DMS153 (cell line): ENCODE measurements at regions not wholly inside any gene's neighbourhood (a gene's known extent, or its start where the extent isn't known, plus 50 kb on each side); places are given as distances from the start of the nearest gene placed in this dataset.
"Not testable (repeated sequence)": the region's sequence is repeated elsewhere in the genome, so short reads cannot be mapped to it uniquely, and the experiment has no call there.

ENCODE experiments used
- DNase-seq: peaks from one replicate; lab custom pipeline; 2025; lab: John Stamatoyannopoulos, UW

DNA sequence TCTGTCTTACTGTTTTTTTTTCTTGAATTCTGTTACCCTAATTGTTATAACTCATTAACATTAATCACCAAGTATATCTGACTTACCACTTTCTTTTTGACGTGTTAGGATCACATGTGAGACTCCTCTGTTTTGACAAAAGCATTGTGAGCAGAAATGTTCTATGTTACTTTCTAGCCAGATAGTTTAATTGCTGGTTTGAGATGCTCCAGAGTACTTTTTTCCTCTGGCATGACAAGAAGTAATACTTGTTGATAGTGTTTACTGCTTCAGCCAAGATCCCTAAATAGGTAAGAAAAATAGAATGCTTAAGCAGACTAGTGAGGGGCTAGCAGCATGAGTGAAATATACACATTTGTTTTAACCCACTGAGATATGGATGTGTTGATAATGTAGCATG is 303.9 kb upstream of the PABPC4L start:
- no peak for DNase-seq

DNA sequence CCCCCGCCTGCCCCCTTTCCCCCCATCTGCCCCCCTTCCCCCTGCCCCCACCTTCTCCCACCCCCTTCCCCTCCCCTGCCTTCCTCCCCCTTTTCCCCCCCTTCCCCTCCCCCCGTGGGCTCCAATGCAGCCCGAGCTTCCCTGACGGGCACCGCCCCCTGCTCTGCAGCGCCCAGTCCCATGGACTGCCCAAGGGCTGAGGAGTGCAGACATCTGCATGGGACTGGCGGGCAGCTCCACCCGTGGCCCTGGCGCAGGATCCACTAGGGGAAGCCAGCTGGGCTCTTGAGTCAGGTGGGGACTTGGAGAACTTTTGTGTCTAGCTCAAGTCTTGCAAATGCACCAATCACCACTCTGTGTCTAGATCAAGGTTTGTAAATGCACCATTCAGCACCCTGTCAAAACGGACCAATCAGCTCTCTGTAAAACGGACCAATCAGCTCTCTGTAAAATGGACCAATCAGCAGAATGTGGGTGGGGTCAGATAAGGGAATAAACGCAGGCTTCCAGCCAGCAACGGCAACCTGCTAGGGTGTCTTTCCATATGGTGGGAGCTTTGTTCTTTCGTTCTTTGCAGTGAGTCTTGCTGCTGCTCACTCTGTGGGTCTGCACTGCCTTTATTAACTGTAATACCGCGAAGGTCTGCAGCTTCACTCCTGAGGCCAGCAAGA is 300.5 kb upstream of the PABPC4L start:
- no peak for DNase-seq

DNA sequence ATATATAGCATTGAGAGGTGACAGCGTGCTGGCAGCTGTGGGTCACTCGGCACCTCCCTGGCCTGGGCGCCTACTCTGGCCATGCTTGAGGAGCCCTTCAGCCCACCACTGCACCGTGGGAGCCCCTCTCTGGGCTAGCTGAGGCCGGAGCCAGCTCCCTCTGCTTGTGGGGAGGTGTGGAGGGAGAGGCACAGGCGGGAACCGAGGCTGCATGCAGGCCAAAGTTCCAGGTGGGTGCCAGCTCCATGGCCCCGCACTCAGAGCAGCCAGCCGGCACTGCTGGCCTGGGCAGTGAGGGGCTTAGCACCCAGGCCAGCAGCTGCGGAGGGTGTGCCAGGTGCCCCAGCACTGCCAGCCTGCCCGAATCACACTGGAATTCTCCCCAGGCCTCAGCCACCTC is 299.9 kb upstream of the PABPC4L start:
- DNase-seq = not testable (repeated sequence)

DNA sequence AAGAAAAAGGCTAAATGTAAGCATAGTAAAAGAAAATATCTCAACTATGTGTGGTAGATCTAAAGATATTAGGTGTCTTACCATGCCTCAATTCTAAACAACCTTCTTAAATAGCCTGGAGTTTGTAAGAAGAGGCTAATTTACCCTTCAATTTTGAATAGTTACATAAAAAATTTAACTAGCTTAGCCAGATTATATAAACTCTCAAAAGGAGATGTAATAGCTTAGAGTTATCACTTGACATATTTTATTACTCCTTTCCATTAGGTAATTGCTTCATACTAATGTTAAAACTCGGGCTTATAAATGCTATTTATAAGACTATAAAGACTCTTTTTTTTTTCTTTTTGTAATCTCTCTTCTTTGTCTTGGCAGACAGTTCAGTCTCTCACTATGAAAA is 297.5 kb upstream of the PABPC4L start:
- DNase-seq = no peak

DNA sequence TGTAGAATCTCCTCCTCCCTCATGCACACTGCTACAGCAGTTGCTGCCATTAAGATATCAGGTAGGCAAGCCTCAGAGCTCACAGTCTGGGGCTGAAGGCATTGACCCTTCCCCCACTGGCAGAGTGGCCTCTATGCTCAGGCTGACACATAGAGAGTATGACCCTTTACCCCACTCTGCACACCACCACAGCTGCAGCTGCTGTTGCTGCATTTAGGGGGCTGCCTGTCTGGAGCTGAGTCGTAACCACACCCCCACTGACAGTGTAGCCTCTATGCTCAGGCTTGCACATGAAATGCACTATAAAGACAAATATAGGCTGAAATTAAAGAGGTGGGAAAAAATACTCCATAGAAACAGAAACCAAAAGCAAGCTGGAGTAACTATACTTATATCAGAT is 289.3 kb upstream of the PABPC4L start:
- DNase-seq = no peak

DNA sequence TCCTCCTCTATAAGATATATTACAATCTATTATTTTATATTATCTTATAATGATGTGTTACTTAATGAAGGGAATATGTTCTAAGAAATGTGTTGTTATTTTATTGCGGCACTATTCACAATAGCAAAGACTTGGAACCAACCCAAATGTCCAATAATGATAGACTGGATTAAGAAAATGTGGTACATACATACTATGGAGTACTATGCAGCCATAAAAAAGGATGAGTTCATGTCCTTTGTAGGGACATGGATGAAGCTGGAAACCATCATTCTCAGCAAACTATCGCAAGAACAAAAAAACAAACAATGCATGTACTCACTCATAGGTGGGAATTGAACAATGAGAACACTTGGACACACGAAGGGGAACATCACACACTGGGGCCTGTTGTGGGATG is 281.9 kb upstream of the PABPC4L start:
- DNase-seq = not testable (repeated sequence)

DNA sequence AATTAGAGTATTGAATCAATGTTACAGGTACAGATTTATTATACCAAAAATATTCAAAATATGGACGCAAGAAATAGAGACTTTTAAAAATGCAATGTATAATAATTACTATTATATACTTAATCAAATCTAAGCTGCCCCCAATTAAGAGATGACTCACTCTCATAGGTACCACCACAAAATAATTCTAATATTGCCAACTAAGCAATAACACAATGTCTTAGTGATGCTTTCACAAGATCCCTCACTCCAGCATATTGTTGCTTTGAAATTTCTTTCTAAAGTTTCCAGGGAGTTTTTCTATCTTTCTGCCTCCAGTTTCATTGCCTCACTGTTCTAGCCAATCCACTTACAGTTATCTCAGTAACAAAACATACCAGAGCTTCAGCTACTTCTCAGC is 270.0 kb upstream of the PABPC4L start:
- DNase-seq = no peak

DNA sequence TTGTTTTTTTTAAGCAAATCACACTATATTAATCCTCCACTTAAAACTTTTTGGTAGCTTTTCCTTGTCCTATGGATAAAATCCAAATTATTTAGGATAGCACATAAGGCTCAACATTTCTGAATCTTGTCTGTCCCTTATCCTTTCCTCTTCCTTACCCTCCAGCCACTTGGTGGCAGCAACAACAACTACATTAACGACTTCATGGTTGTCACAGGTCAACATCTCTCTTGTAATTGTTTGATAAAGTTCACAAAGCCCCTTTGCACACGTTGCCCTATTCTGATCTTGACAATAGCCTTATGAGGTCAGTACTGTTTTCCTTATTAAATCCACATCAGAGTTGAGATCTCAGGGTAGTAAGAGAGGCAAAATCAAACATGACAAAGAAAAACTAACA is 269.0 kb upstream of the PABPC4L start:
- no peak for DNase-seq

- DNase-seq = no peak
These were observed 263.8 kb upstream of the PABPC4L start for GRCh38 chr4:134465417-134465816.

DNA sequence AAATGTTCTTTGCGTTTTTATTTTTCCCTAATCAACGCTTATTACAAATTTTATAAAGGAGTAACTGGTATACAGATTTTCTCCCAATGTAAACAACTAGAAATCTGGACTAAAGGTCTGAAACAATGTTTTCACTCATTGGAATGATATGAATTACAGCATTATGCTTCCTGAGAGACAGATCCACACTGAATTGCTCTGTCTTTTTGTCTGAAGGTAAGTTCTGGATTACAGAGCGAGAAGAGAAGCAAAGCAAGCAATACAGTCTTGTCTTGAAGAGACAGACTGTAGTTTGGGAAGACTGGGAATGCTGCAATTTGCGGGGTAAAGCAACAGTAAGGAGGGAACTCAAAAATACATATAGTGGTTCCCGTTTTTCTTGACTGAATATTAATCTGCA is 262.2 kb upstream of the PABPC4L start:
- no peak for DNase-seq

GRCh38 chr4:134426821-134427220 is 225.2 kb upstream of the PABPC4L start:
- no peak for DNase-seq

DNA sequence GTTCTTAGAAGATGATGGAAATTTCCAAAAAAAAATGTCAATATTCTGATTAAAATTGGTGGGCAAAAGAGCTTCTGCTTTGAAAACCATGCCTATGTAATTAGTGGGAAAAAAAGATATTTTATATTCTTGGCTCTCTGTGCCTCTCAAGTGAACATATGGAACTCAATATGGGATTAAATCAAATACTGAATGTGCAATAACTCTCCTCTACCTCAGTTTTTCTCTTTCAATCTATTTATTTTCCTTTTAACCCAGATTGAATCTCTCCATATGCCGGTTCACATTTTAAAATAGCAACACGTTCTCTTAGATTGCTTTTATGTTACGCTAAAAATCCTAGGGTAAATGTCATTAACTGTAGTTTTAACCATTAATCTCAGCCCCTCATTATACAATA is 224.2 kb upstream of the PABPC4L start:
- no peak for DNase-seq

DNA sequence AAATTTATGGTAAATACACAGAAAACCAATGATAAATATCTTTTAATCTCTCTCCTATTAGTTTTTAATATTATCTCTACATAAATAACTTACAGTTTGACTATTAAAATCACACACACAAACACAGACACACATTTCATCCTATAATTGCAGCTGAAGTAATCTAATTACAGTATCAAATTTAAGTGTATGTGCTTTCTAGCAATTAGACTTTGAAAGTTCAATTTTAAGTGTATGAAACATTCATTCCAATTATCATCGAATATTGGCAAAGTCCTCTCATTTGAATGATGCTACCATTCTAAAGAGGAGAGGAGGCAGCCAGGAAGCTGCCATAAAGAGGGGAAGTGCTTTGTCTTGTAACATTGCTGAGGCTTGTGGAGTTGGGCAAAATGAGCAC is 221.2 kb upstream of the PABPC4L start:
- DNase-seq = no peak

DNA sequence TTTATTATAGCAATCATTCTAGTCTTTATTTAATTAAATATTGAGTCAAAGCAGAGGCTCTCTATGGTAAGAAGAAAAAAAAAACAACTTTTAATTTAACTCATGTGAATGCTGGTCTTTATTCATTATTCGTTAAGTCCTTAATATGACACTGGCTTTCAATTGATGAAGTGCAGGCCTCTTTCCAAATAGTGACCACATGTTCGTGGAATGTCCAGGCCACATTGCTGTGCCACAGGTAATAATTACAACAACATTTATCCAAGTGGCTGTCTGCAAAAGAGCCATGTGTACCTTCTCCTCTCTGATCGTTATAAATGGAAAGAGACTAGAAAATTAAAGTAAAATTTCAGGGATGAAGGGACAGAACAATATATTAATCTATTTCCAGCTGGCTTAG is 220.1 kb upstream of the PABPC4L start:
- DNase-seq = no peak

- no peak for DNase-seq
These were observed 207.3 kb upstream of the PABPC4L start for GRCh38 chr4:134408897-134409296.

- no peak for DNase-seq
These were observed 200.2 kb upstream of the PABPC4L start for GRCh38 chr4:134401798-134402197.

- DNase-seq = no peak
These were observed 192.0 kb upstream of the PABPC4L start for GRCh38 chr4:134393592-134393991.

DNA sequence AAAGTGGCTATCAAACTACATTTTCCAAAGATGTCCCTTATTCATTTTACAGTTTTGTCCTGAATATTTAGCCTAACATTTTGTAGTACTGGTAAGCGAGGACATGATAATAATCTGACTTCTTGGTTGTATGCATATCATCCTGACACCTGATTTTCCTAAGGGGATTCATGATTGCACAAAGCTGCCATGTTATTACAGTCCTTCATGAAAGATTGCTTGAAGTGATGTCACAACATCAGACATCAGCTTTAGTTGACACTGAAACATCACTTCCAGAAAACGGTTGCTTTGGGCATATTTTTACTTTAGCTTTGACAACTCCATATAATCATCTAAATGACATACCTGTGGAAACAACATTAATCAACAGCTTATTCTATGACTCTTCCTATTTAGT is 188.7 kb upstream of the PABPC4L start:
- DNase-seq = no peak

DNA sequence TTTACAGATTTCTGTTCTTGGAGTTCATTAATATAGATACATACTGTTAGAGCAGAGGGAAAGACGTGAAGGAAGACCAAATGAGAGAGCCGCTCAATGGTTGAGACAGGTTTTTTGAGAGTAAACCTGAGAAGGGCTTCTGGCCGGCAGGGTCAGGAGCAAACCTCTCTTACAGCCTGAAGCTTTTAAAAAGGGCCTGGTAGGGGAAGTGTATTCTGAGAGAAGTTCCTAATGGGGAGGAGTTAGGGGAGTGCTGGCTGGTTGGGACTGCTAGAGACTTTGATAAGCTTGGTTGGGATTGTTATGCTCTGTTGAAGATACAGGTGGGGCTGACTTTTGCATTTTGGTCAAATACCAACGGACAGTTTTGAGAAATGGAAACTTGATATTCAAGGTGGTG is 186.8 kb upstream of the PABPC4L start:
- DNase-seq = no peak

DNA sequence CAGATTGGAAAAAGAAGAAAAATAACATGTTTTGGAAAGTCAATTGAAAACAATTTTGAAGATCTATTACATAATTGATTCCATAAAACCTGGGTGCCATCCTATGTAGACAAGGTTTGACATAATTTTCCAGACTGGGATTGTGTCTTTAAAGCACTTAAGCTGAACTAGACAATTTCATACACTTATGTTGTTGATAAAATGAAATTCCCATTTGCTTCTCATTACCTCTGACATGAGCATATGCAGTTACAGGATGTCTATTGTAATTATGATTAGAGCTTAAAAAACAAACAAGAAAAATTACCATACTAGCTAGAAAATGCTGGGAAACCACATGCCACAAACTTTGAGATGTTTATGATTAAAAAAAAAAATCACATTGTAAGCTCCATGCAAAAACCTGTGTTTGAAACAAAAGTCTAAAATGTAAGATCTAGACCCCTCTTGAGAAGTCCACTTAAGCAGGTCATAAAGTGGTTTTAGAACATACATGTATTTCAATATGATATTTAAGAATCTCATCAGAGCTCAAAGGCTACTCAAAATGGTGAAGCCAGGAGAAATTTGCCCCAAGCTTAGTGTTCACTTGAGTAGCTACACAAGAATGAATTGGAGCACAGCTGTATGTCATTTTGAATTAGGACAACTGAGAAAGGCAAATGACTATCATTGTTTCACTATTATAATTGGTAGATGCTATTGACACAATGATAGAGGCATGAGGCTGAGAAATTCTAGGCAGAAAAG is 181.1 kb upstream of the PABPC4L start:
- DNase-seq = no peak

- no peak for DNase-seq
These were observed 174.2 kb upstream of the PABPC4L start for GRCh38 chr4:134375775-134376174.

DNA sequence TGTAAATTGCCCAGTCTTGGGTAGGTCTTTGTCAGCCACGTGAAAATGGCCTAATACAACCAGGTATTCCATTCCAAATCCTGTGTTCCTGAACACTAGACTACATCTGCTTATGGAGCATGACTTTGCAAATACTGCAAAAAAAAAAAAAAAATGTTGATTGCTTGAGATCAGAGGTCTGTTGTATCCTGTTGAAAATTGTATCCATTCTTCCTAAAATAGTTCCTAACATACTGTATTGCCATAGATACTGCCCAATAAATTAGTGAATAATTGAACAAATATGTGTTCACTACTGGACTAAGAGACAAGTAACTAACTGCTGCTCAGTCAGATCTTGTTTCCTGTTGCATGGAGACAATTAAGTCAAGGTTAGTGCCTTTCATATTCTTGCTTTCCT is 164.3 kb upstream of the PABPC4L start:
- DNase-seq = no peak

- DNase-seq = no peak
These were observed 163.3 kb upstream of the PABPC4L start for GRCh38 chr4:134364928-134365327.

GRCh38 chr4:134345244-134345643 is 143.7 kb upstream of the PABPC4L start:
- no peak for DNase-seq
